ENCODE measurements at regions not wholly inside any gene's neighbourhood (a gene's known extent, or its start where the extent isn't known, plus 50 kb on each side); places are given as distances from the start of the nearest gene placed in this dataset.

GRCh38 chr5:167412556-167412955 lies 878.9 kb upstream of the WWC1 start:
- no peak for TF ChIP-seq CTCF (IDR thresholded peaks at IDR 0.05; ENCODE audit: low read depth, low read length, missing control alignments)

GRCh38 chr5:167413506-167413905 lies 877.9 kb upstream of the WWC1 start:
- no peak overlapping the region for H3K4me3 ChIP-seq (replicated peaks; ENCODE audit: low read depth, low read length)
- DNase-seq (ENCODE audit: extremely low read depth, low read depth), result no peak
- no peak for TF ChIP-seq CTCF (IDR thresholded peaks at IDR 0.05; ENCODE audit: low read depth, low read length, missing control alignments)

More at GRCh38 chr5:167412556-167412955, 878.9 kb upstream of the WWC1 start:
- no peak overlapping the region for H3K4me3 ChIP-seq (replicated peaks; ENCODE audit: low read depth, low read length)
- no peak for DNase-seq (ENCODE audit: extremely low read depth, low read depth)

- no peak for DNase-seq (ENCODE audit: extremely low read depth, low read depth)
- H3K4me3 ChIP-seq (replicated peaks; ENCODE audit: low read depth, low read length), result no peak overlapping the region
- TF ChIP-seq CTCF (IDR thresholded peaks at IDR 0.05; ENCODE audit: low read depth, low read length, missing control alignments), result no peak
Observed at GRCh38 chr5:167414611-167415010, 876.8 kb upstream of the WWC1 start.

- no peak for DNase-seq (ENCODE audit: extremely low read depth, low read depth)
Observed at GRCh38 chr5:167415779-167416746, 875.4 kb upstream of the WWC1 start.

GRCh38 chr5:167417662-167418061 lies 873.8 kb upstream of the WWC1 start:
- no peak overlapping the region for H3K4me3 ChIP-seq (replicated peaks; ENCODE audit: low read depth, low read length)
- no peak for DNase-seq (ENCODE audit: extremely low read depth, low read depth)
- no peak for TF ChIP-seq CTCF (IDR thresholded peaks at IDR 0.05; ENCODE audit: low read depth, low read length, missing control alignments)

More at GRCh38 chr5:167415779-167416746, 875.4 kb upstream of the WWC1 start:
- TF ChIP-seq CTCF (IDR thresholded peaks at IDR 0.05; ENCODE audit: low read depth, low read length, missing control alignments), result no peak
- no peak overlapping the region for H3K4me3 ChIP-seq (replicated peaks; ENCODE audit: low read depth, low read length)

GRCh38 chr5:167425161-167425560 lies 866.3 kb upstream of the WWC1 start:
- DNase-seq (ENCODE audit: extremely low read depth, low read depth), result no peak
- H3K4me3 ChIP-seq (replicated peaks; ENCODE audit: low read depth, low read length), result no peak overlapping the region
- no peak for TF ChIP-seq CTCF (IDR thresholded peaks at IDR 0.05; ENCODE audit: low read depth, low read length, missing control alignments)
